ENCODE measurements at regions not wholly inside any gene's neighbourhood (a gene's known extent, or its start where the extent isn't known, plus 50 kb on each side); places are given as distances from the start of the nearest gene placed in this dataset.
"Not testable (repeated sequence)": the region's sequence is repeated elsewhere in the genome, so short reads cannot be mapped to it uniquely, and the experiment has no call there.

GRCh38 chr21:35525443-35525842, 476.3 kb upstream of the RUNX1 start:
- Histone ChIP-seq H3K9me3 (ENCODE audit: control insufficient read depth, low read length) (no peaks in the 10 kb centered on the region), H3K4me3 (ENCODE audit: low read length) (no peak overlapping the region), H3K36me3 (ENCODE audit: control insufficient read depth, insufficient read depth, low read length) (no peaks in the 10 kb centered on the region), H3K27me3 (ENCODE audit: control insufficient read depth, insufficient read depth, low read length) (no peaks in the 10 kb centered on the region), H3K9ac (ENCODE audit: low read length) (no peak overlapping the region), H3K4me1 (ENCODE audit: control insufficient read depth, insufficient read depth, low read length) (peaks cover 18% of the 10 kb centered on the region)

DNA sequence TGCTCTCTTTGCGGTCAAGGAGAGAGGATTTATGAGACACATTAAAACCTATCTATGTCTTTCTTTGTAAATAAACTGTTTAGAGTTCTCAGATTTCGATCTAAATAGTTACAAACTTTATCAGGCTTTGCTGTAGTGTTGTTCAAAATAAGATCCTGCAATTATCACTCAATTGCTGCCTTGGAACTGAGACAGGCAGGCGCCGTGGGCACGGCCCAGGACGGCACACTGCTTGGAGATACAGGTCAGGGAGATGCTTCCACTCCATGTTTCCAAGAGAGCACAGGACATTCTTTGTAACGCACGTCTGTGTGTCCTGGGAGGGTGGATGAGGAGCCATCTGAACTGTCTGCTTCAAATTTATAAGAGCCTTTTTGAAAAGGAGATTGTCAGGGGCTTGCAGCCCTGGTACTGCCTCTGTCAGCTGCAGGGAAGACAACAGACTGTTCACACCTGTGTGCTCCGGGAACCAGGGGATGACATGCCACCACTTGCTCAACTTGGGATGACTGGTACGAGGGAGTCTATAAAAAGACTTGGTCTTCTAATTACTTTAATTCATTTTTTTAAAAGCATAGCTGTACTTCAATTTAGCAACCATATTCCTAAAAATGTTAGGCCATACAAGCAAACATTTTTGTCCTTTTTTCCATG, 472.9 kb upstream of the RUNX1 start:
- no peaks in the 10 kb centered on the region for H3K9me3 ChIP-seq (ENCODE audit: control insufficient read depth, low read length)
- no peaks in the 10 kb centered on the region for H3K36me3 ChIP-seq (ENCODE audit: control insufficient read depth, insufficient read depth, low read length)
- no peak overlapping the region for H3K4me3 ChIP-seq (ENCODE audit: low read length)
- no peaks in the 10 kb centered on the region for H3K4me1 ChIP-seq (ENCODE audit: control insufficient read depth, insufficient read depth, low read length)
- no peaks in the 10 kb centered on the region for H3K27me3 ChIP-seq (ENCODE audit: control insufficient read depth, insufficient read depth, low read length)
- H3K9ac ChIP-seq (ENCODE audit: low read length) = no peak overlapping the region

GRCh38 chr21:35521293-35521692, 472.2 kb upstream of the RUNX1 start:
- no peak overlapping the region for H3K4me3 ChIP-seq (ENCODE audit: low read length)
- H3K9ac ChIP-seq (ENCODE audit: low read length) = no peak overlapping the region
- no peaks in the 10 kb centered on the region for H3K36me3 ChIP-seq (ENCODE audit: control insufficient read depth, insufficient read depth, low read length)
- no peaks in the 10 kb centered on the region for H3K4me1 ChIP-seq (ENCODE audit: control insufficient read depth, insufficient read depth, low read length)
- H3K9me3 ChIP-seq (ENCODE audit: control insufficient read depth, low read length) = no peaks in the 10 kb centered on the region
- H3K27me3 ChIP-seq (ENCODE audit: control insufficient read depth, insufficient read depth, low read length) = no peaks in the 10 kb centered on the region

DNA sequence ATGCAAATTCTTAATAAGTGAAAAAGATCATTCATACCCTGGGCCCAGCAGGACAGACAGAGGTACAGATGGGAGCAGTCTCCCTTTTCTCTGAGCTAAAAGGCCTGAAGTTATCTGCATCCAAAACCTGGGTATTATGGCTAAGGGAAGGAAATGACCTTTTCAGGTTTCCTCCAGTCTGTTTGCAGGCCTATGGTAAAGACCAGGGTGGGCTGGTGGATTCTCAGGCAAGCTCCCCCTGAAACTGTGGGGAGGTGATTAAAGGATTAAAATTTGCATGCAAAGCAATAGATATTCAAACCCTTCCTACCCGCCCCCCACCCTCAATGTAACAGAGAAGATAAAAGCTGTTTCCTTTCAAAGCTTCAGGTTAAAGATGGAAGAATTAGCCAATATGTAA, 471.8 kb upstream of the RUNX1 start:
- H3K36me3 ChIP-seq (ENCODE audit: control insufficient read depth, insufficient read depth, low read length) = no peaks in the 10 kb centered on the region
- H3K4me1 ChIP-seq (ENCODE audit: control insufficient read depth, insufficient read depth, low read length) = no peaks in the 10 kb centered on the region
- H3K27me3 ChIP-seq (ENCODE audit: control insufficient read depth, insufficient read depth, low read length) = no peaks in the 10 kb centered on the region
- no peak overlapping the region for H3K4me3 ChIP-seq (ENCODE audit: low read length)
- H3K9ac ChIP-seq (ENCODE audit: low read length) = no peak overlapping the region
- H3K9me3 ChIP-seq (ENCODE audit: control insufficient read depth, low read length) = no peaks in the 10 kb centered on the region

- H3K4me1 ChIP-seq (ENCODE audit: control insufficient read depth, insufficient read depth, low read length) = no peaks in the 10 kb centered on the region
Measured at GRCh38 chr21:35520302-35520701, 471.2 kb upstream of the RUNX1 start.

GRCh38 chr21:35517865-35518264, 468.8 kb upstream of the RUNX1 start:
- H3K4me1 ChIP-seq (ENCODE audit: control insufficient read depth, insufficient read depth, low read length) = no peaks in the 10 kb centered on the region
- no peaks in the 10 kb centered on the region for H3K27me3 ChIP-seq (ENCODE audit: control insufficient read depth, insufficient read depth, low read length)
- H3K36me3 ChIP-seq (ENCODE audit: control insufficient read depth, insufficient read depth, low read length) = no peaks in the 10 kb centered on the region
- no peaks in the 10 kb centered on the region for H3K9me3 ChIP-seq (ENCODE audit: control insufficient read depth, low read length)
- H3K4me3 ChIP-seq (ENCODE audit: low read length) = no peak overlapping the region
- H3K9ac ChIP-seq (ENCODE audit: low read length) = no peak overlapping the region

More at GRCh38 chr21:35520302-35520701, 471.2 kb upstream of the RUNX1 start:
- H3K4me3 ChIP-seq (ENCODE audit: low read length) = no peak overlapping the region
- H3K9ac ChIP-seq (ENCODE audit: low read length) = no peak overlapping the region
- H3K9me3 ChIP-seq (ENCODE audit: control insufficient read depth, low read length) = no peaks in the 10 kb centered on the region
- H3K27me3 ChIP-seq (ENCODE audit: control insufficient read depth, insufficient read depth, low read length) = no peaks in the 10 kb centered on the region
- H3K36me3 ChIP-seq (ENCODE audit: control insufficient read depth, insufficient read depth, low read length) = no peaks in the 10 kb centered on the region

GRCh38 chr21:35516292-35516691, 467.2 kb upstream of the RUNX1 start:
- H3K4me3 ChIP-seq (ENCODE audit: low read length); H3K9me3 ChIP-seq (ENCODE audit: control insufficient read depth, low read length); H3K27me3 ChIP-seq (ENCODE audit: control insufficient read depth, insufficient read depth, low read length); H3K4me1 ChIP-seq (ENCODE audit: control insufficient read depth, insufficient read depth, low read length); H3K36me3 ChIP-seq (ENCODE audit: control insufficient read depth, insufficient read depth, low read length); H3K9ac ChIP-seq (ENCODE audit: low read length): not testable (repeated sequence)

DNA sequence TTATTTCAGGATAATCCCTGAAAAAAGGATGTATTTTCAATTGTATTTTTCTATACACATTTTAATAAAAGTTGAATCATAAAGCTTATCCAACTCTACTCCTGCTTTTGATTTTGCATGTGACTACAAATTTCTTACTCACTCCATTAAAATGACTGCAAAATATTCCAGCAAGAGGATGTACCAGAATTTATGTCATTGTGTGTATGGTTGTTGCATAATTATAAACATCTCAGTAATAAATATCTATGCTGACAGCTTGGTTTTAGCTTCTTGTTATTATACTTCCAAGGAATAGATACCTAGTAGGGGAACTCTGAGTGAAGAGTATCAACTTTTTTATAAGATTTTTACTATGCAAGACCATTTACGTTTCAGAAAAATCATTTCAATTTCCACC, 463.2 kb upstream of the RUNX1 start:
- Histone ChIP-seq H3K4me3 (ENCODE audit: low read length) (no peak overlapping the region), H3K9ac (ENCODE audit: low read length) (no peak overlapping the region), H3K4me1 (ENCODE audit: control insufficient read depth, insufficient read depth, low read length) (peaks cover 3% of the 10 kb centered on the region), H3K27me3 (ENCODE audit: control insufficient read depth, insufficient read depth, low read length) (no peaks in the 10 kb centered on the region), H3K9me3 (ENCODE audit: control insufficient read depth, low read length) (no peaks in the 10 kb centered on the region), H3K36me3 (ENCODE audit: control insufficient read depth, insufficient read depth, low read length) (no peaks in the 10 kb centered on the region)

DNA sequence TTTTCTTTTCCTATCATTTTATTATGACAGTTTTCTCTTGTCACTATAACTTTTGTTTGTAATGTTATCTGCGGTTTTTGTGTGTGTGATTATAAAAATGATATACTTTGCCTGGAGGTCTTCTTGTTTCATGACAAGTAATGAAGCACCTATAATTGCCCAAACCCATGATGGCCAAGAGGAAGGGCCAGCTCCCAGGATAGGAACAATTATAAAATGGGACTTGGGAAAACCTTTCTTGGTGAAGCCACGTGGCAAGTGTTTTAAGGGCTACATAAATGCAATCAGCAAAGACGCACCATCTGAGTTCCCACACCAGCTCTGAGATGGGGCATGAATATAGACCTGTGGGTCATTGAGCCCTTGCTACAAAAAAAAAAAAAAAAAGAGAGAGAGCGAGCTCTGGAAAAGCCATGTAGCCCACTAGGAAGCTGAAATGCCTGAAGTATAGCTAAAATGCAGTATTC, 462.6 kb upstream of the RUNX1 start:
- Histone ChIP-seq H3K27me3 (ENCODE audit: control insufficient read depth, insufficient read depth, low read length) (no peaks in the 10 kb centered on the region), H3K4me1 (ENCODE audit: control insufficient read depth, insufficient read depth, low read length) (peaks cover 9% of the 10 kb centered on the region), H3K9me3 (ENCODE audit: control insufficient read depth, low read length) (no peaks in the 10 kb centered on the region), H3K4me3 (ENCODE audit: low read length) (no peak overlapping the region), H3K36me3 (ENCODE audit: control insufficient read depth, insufficient read depth, low read length) (no peaks in the 10 kb centered on the region), H3K9ac (ENCODE audit: low read length) (no peak overlapping the region)

- H3K9ac ChIP-seq (ENCODE audit: low read length) = no peak overlapping the region
- no peaks in the 10 kb centered on the region for H3K27me3 ChIP-seq (ENCODE audit: control insufficient read depth, insufficient read depth, low read length)
- no peak overlapping the region for H3K4me3 ChIP-seq (ENCODE audit: low read length)
- no peaks in the 10 kb centered on the region for H3K9me3 ChIP-seq (ENCODE audit: control insufficient read depth, low read length)
- H3K36me3 ChIP-seq (ENCODE audit: control insufficient read depth, insufficient read depth, low read length) = no peaks in the 10 kb centered on the region
- peaks cover 11% of the 10 kb centered on the region for H3K4me1 ChIP-seq (ENCODE audit: control insufficient read depth, insufficient read depth, low read length)
Measured at GRCh38 chr21:35510957-35511695, 462.0 kb upstream of the RUNX1 start.

DNA sequence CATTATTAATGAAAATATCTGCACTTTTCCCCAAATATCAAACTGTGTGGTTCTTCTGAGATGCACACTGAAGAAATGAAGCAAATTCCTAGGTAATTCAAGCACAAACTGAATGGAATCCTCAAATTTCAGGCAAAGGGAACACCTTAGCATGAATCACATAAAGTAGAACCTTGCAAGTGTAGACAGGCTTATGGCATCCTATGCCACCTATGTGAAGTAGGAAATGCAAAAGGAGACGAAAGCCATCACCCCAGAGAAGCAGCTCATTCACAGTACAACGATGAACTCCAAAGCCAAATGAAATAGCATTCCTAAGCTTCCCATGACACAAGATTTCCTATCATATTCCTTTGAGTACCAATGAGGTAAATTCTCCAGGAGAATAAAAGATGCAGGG, 461.2 kb upstream of the RUNX1 start:
- Histone ChIP-seq H3K36me3 (ENCODE audit: control insufficient read depth, insufficient read depth, low read length) (no peaks in the 10 kb centered on the region), H3K4me3 (ENCODE audit: low read length) (no peak overlapping the region), H3K9ac (ENCODE audit: low read length) (no peak overlapping the region), H3K4me1 (ENCODE audit: control insufficient read depth, insufficient read depth, low read length) (peaks cover 11% of the 10 kb centered on the region), H3K9me3 (ENCODE audit: control insufficient read depth, low read length) (no peaks in the 10 kb centered on the region), H3K27me3 (ENCODE audit: control insufficient read depth, insufficient read depth, low read length) (no peaks in the 10 kb centered on the region)

GRCh38 chr21:35509001-35509704, 460.1 kb upstream of the RUNX1 start:
- Histone ChIP-seq H3K9ac (ENCODE audit: low read length) (no peak overlapping the region), H3K4me3 (ENCODE audit: low read length) (no peak overlapping the region), H3K4me1 (ENCODE audit: control insufficient read depth, insufficient read depth, low read length) (peaks cover 11% of the 10 kb centered on the region)

More at GRCh38 chr21:35509001-35509704, 460.1 kb upstream of the RUNX1 start:
- H3K36me3 ChIP-seq (ENCODE audit: control insufficient read depth, insufficient read depth, low read length) = no peaks in the 10 kb centered on the region
- H3K9me3 ChIP-seq (ENCODE audit: control insufficient read depth, low read length) = no peaks in the 10 kb centered on the region
- H3K27me3 ChIP-seq (ENCODE audit: control insufficient read depth, insufficient read depth, low read length) = no peaks in the 10 kb centered on the region
